ENCODE measurements at regions not wholly inside any gene's neighbourhood (a gene's known extent, or its start where the extent isn't known, plus 50 kb on each side); places are given as distances from the start of the nearest gene placed in this dataset.
"Not testable (repeated sequence)": the region's sequence is repeated elsewhere in the genome, so short reads cannot be mapped to it uniquely, and the experiment has no call there.

GRCh38 chrX:5674036-5674435, 554.6 kb downstream of the NLGN4X start:
- CTCF ChIA-PET = no interaction called here
- H3K4me1 Mint-ChIP-seq (ENCODE audit: low read depth) = no peaks in the 10 kb centered on the region
- no peak overlapping the region for H3K27ac Mint-ChIP-seq
- H3K4me3 Mint-ChIP-seq = no peak overlapping the region
- no peaks in the 10 kb centered on the region for H3K36me3 Mint-ChIP-seq (ENCODE audit: low read depth)
- no peak for DNase-seq
- H3K9me3 Mint-ChIP-seq = peaks cover 4% of the 10 kb centered on the region
- intact Hi-C loops (cut with micrococcal nuclease) = no loop called here
- no peaks in the 10 kb centered on the region for H3K27me3 Mint-ChIP-seq (ENCODE audit: low read depth)

GRCh38 chrX:5672099-5672498, 556.6 kb downstream of the NLGN4X start:
- CTCF ChIA-PET = no interaction called here
- H3K27ac Mint-ChIP-seq = no peak overlapping the region
- H3K4me3 Mint-ChIP-seq = no peak overlapping the region
- DNase-seq = no peak
- peaks cover 4% of the 10 kb centered on the region for H3K9me3 Mint-ChIP-seq
- H3K36me3 Mint-ChIP-seq (ENCODE audit: low read depth) = no peaks in the 10 kb centered on the region
- intact Hi-C loops (cut with micrococcal nuclease) = no loop called here
- H3K27me3 Mint-ChIP-seq (ENCODE audit: low read depth) = no peaks in the 10 kb centered on the region
- H3K4me1 Mint-ChIP-seq (ENCODE audit: low read depth) = no peaks in the 10 kb centered on the region

- H3K4me1 Mint-ChIP-seq (ENCODE audit: low read depth); intact Hi-C loops (cut with micrococcal nuclease); H3K27me3 Mint-ChIP-seq (ENCODE audit: low read depth); H3K27ac Mint-ChIP-seq; DNase-seq; CTCF ChIA-PET; H3K4me3 Mint-ChIP-seq; H3K9me3 Mint-ChIP-seq; H3K36me3 Mint-ChIP-seq (ENCODE audit: low read depth): not testable (repeated sequence)
Measured at GRCh38 chrX:5666689-5667088, 562.0 kb downstream of the NLGN4X start.

GRCh38 chrX:5656544-5656943, 572.1 kb downstream of the NLGN4X start:
- peaks cover 2% of the 10 kb centered on the region for H3K9me3 Mint-ChIP-seq
- no peaks in the 10 kb centered on the region for H3K27me3 Mint-ChIP-seq (ENCODE audit: low read depth)
- H3K4me1 Mint-ChIP-seq (ENCODE audit: low read depth) = no peaks in the 10 kb centered on the region
- DNase-seq = no peak
- CTCF ChIA-PET = no interaction called here
- H3K4me3 Mint-ChIP-seq = no peak overlapping the region
- no peak overlapping the region for H3K27ac Mint-ChIP-seq
- intact Hi-C loops (cut with micrococcal nuclease) = no loop called here
- H3K36me3 Mint-ChIP-seq (ENCODE audit: low read depth) = no peaks in the 10 kb centered on the region

- no peaks in the 10 kb centered on the region for H3K4me1 Mint-ChIP-seq (ENCODE audit: low read depth)
- no peak overlapping the region for H3K27ac Mint-ChIP-seq
- no peak for DNase-seq
- intact Hi-C loops (cut with micrococcal nuclease) = no loop called here
- H3K9me3 Mint-ChIP-seq = peaks cover 6% of the 10 kb centered on the region
- CTCF ChIA-PET = no interaction called here
- H3K36me3 Mint-ChIP-seq (ENCODE audit: low read depth) = no peaks in the 10 kb centered on the region
- H3K4me3 Mint-ChIP-seq = no peak overlapping the region
- H3K27me3 Mint-ChIP-seq (ENCODE audit: low read depth) = no peaks in the 10 kb centered on the region
Measured at GRCh38 chrX:5650904-5651303, 577.8 kb downstream of the NLGN4X start.

GRCh38 chrX:5648941-5649568, 579.6 kb downstream of the NLGN4X start:
- CTCF ChIA-PET = no interaction called here
- no peak for DNase-seq
- no peaks in the 10 kb centered on the region for H3K4me1 Mint-ChIP-seq (ENCODE audit: low read depth)
- H3K4me3 Mint-ChIP-seq = no peak overlapping the region
- H3K9me3 Mint-ChIP-seq = peaks cover 8% of the 10 kb centered on the region
- H3K36me3 Mint-ChIP-seq (ENCODE audit: low read depth) = no peaks in the 10 kb centered on the region
- intact Hi-C loops (cut with micrococcal nuclease) = no loop called here
- no peaks in the 10 kb centered on the region for H3K27me3 Mint-ChIP-seq (ENCODE audit: low read depth)
- H3K27ac Mint-ChIP-seq = no peak overlapping the region

- H3K9me3 Mint-ChIP-seq = peaks cover 8% of the 10 kb centered on the region
- DNase-seq = no peak
- CTCF ChIA-PET = no interaction called here
- intact Hi-C loops (cut with micrococcal nuclease) = no loop called here
- no peaks in the 10 kb centered on the region for H3K4me1 Mint-ChIP-seq (ENCODE audit: low read depth)
- no peaks in the 10 kb centered on the region for H3K36me3 Mint-ChIP-seq (ENCODE audit: low read depth)
- H3K27me3 Mint-ChIP-seq (ENCODE audit: low read depth) = no peaks in the 10 kb centered on the region
- H3K4me3 Mint-ChIP-seq = no peak overlapping the region
- no peak overlapping the region for H3K27ac Mint-ChIP-seq
Measured at GRCh38 chrX:5646818-5647217, 581.8 kb downstream of the NLGN4X start.

- Mint-ChIP-seq H3K27me3 (ENCODE audit: low read depth) (no peaks in the 10 kb centered on the region), H3K4me1 (ENCODE audit: low read depth) (no peaks in the 10 kb centered on the region), H3K36me3 (ENCODE audit: low read depth) (no peaks in the 10 kb centered on the region), H3K4me3 (no peak overlapping the region), H3K27ac (no peak overlapping the region), H3K9me3 (peaks cover 8% of the 10 kb centered on the region)
- intact Hi-C loops (cut with micrococcal nuclease) = no loop called here
- DNase-seq = no peak
- CTCF ChIA-PET = no interaction called here
Measured at GRCh38 chrX:5644776-5645175, 583.9 kb downstream of the NLGN4X start.

GRCh38 chrX:5640071-5640470, 588.6 kb downstream of the NLGN4X start:
- DNase-seq = no peak
- H3K4me1 Mint-ChIP-seq (ENCODE audit: low read depth) = no peaks in the 10 kb centered on the region
- H3K4me3 Mint-ChIP-seq = no peak overlapping the region
- no peak overlapping the region for H3K27ac Mint-ChIP-seq
- CTCF ChIA-PET = no interaction called here
- H3K27me3 Mint-ChIP-seq (ENCODE audit: low read depth) = no peaks in the 10 kb centered on the region
- H3K9me3 Mint-ChIP-seq = no peaks in the 10 kb centered on the region
- intact Hi-C loops (cut with micrococcal nuclease) = no loop called here
- H3K36me3 Mint-ChIP-seq (ENCODE audit: low read depth) = no peaks in the 10 kb centered on the region

- Mint-ChIP-seq H3K4me1 (ENCODE audit: low read depth) (no peaks in the 10 kb centered on the region), H3K9me3 (no peaks in the 10 kb centered on the region), H3K27me3 (ENCODE audit: low read depth) (no peaks in the 10 kb centered on the region), H3K27ac (no peak overlapping the region), H3K36me3 (ENCODE audit: low read depth) (no peaks in the 10 kb centered on the region), H3K4me3 (no peak overlapping the region)
- CTCF ChIA-PET = no interaction called here
- no peak for DNase-seq
- intact Hi-C loops (cut with micrococcal nuclease) = no loop called here
Measured at GRCh38 chrX:5638572-5638971, 590.1 kb downstream of the NLGN4X start.

GRCh38 chrX:5632887-5633286, 595.8 kb downstream of the NLGN4X start:
- no peaks in the 10 kb centered on the region for H3K9me3 Mint-ChIP-seq
- DNase-seq = no peak
- no peak overlapping the region for H3K4me3 Mint-ChIP-seq
- H3K4me1 Mint-ChIP-seq (ENCODE audit: low read depth) = no peaks in the 10 kb centered on the region
- no peak overlapping the region for H3K27ac Mint-ChIP-seq
- H3K27me3 Mint-ChIP-seq (ENCODE audit: low read depth) = no peaks in the 10 kb centered on the region
- H3K36me3 Mint-ChIP-seq (ENCODE audit: low read depth) = no peaks in the 10 kb centered on the region
- CTCF ChIA-PET = no interaction called here
- intact Hi-C loops (cut with micrococcal nuclease) = no loop called here

GRCh38 chrX:5632061-5632614, 596.5 kb downstream of the NLGN4X start:
- CTCF ChIA-PET = no interaction called here
- no peak for DNase-seq
- H3K27me3 Mint-ChIP-seq (ENCODE audit: low read depth) = no peaks in the 10 kb centered on the region
- H3K4me3 Mint-ChIP-seq = no peak overlapping the region
- no peaks in the 10 kb centered on the region for H3K36me3 Mint-ChIP-seq (ENCODE audit: low read depth)
- intact Hi-C loops (cut with micrococcal nuclease) = no loop called here
- no peaks in the 10 kb centered on the region for H3K4me1 Mint-ChIP-seq (ENCODE audit: low read depth)
- no peak overlapping the region for H3K27ac Mint-ChIP-seq
- no peaks in the 10 kb centered on the region for H3K9me3 Mint-ChIP-seq

GRCh38 chrX:5617666-5618065, 611.0 kb downstream of the NLGN4X start:
- no peaks in the 10 kb centered on the region for H3K4me1 Mint-ChIP-seq (ENCODE audit: low read depth)
- no peak overlapping the region for H3K27ac Mint-ChIP-seq
- no peak for DNase-seq
- H3K27me3 Mint-ChIP-seq (ENCODE audit: low read depth) = no peaks in the 10 kb centered on the region
- no peaks in the 10 kb centered on the region for H3K9me3 Mint-ChIP-seq
- CTCF ChIA-PET = no interaction called here
- no peaks in the 10 kb centered on the region for H3K36me3 Mint-ChIP-seq (ENCODE audit: low read depth)
- no peak overlapping the region for H3K4me3 Mint-ChIP-seq
- intact Hi-C loops (cut with micrococcal nuclease) = no loop called here
